AG20443 (cell line): ENCODE measurements at regions not wholly inside any gene's neighbourhood (a gene's known extent, or its start where the extent isn't known, plus 50 kb on each side); places are given as distances from the start of the nearest gene placed in this dataset.

Experiments
- DNase-seq: peaks from one replicate; pipeline ENCODE4 v3.0.0; 2012; ENCODE audit warnings: low spot score, mixed read lengths

GRCh38 chr21:41631564-41632461 lies 123.9 kb upstream of the TMPRSS2 start:
- peak; percentile 34 for DNase-seq

- no peak for DNase-seq
These were observed 123.0 kb upstream of the TMPRSS2 start for GRCh38 chr21:41630917-41631316.

GRCh38 chr21:41630249-41630648 lies 122.3 kb upstream of the TMPRSS2 start:
- peak; percentile 92 for DNase-seq

- DNase-seq: no peak
These were observed 120.3 kb upstream of the TMPRSS2 start for GRCh38 chr21:41628256-41628655.

GRCh38 chr21:41627428-41627827 lies 119.5 kb upstream of the TMPRSS2 start:
- DNase-seq: no peak

- DNase-seq: no peak
These were observed 118.1 kb upstream of the TMPRSS2 start for GRCh38 chr21:41626021-41626420.

- no peak for DNase-seq
These were observed 117.5 kb upstream of the TMPRSS2 start for GRCh38 chr21:41625428-41625827.

- no peak for DNase-seq
These were observed 116.8 kb upstream of the TMPRSS2 start for GRCh38 chr21:41624674-41625310.

- no peak for DNase-seq
These were observed 116.0 kb upstream of the TMPRSS2 start for GRCh38 chr21:41623945-41624344.

GRCh38 chr21:41622831-41623548 lies 115.0 kb upstream of the TMPRSS2 start:
- no peak for DNase-seq

- DNase-seq: no peak
These were observed 114.2 kb upstream of the TMPRSS2 start for GRCh38 chr21:41622201-41622600.

GRCh38 chr21:41621513-41621912 lies 113.6 kb upstream of the TMPRSS2 start:
- peak; percentile 50 for DNase-seq

GRCh38 chr21:41620982-41621381 lies 113.0 kb upstream of the TMPRSS2 start:
- peak; percentile 48 for DNase-seq

GRCh38 chr21:41620541-41620940 lies 112.6 kb upstream of the TMPRSS2 start:
- no peak for DNase-seq

- DNase-seq: peak; percentile 84
These were observed 108.2 kb upstream of the TMPRSS2 start for GRCh38 chr21:41616031-41616591.

GRCh38 chr21:41615613-41616012 lies 107.7 kb upstream of the TMPRSS2 start:
- peak; percentile 81 for DNase-seq

- no peak for DNase-seq
These were observed 106.6 kb upstream of the TMPRSS2 start for GRCh38 chr21:41614511-41614910.

GRCh38 chr21:41613533-41613909 lies 105.6 kb upstream of the TMPRSS2 start:
- no peak for DNase-seq

- DNase-seq: peak; percentile 94
These were observed 104.9 kb upstream of the TMPRSS2 start for GRCh38 chr21:41612674-41613532.

- DNase-seq: no peak
These were observed 104.1 kb upstream of the TMPRSS2 start for GRCh38 chr21:41611966-41612606.

- DNase-seq: no peak
These were observed 103.5 kb upstream of the TMPRSS2 start for GRCh38 chr21:41611441-41611840.
